HepG2 (cell line): ENCODE measurements at regions not wholly inside any gene's neighbourhood (a gene's known extent, or its start where the extent isn't known, plus 50 kb on each side); places are given as distances from the start of the nearest gene placed in this dataset.

ENCODE experiments used
- ATAC-seq: fragments of 200-7000 bp; cut with Tn5 transposase; 3 replicates; pipeline ENCODE4 v1.9.1; 2020; ENCODE audit warnings: mild to moderate bottlenecking, moderate library complexity
- BruUV-seq: library from RNA; stranded (reverse); fragments of 400-500 nt; replicated peaks from 2 replicates; lab custom pipeline; 2021; lab: Mats Ljungman, UMichigan
- CTCF ChIA-PET: fragments of 300-600 bp; formaldehyde crosslinking; extraction: SDS; loops from one replicate; lab custom pipeline; 2021; ENCODE audit warnings: low total read pairs, inconsistent platforms, low intra/inter-chr PET ratio; lab: Yijun Ruan, JAX
- POLR2A ChIA-PET: fragments of 350-600 bp; sonication (Branson Sonifier 250); formaldehyde crosslinking; loops from one replicate; lab custom pipeline; 2020; ENCODE audit warnings: antibody characterized with exemption, inconsistent platforms; lab: Yijun Ruan, JAX
- DNase-seq: peaks from one replicate; pipeline ENCODE4 v3.0.0-alpha.2; 2015; ENCODE audit warnings: low spot score
- FAIRE-seq: peaks from 3 replicates; lab custom pipeline; 2011; peaks lifted over from hg19 to GRCh38; lab: Jason Lieb, UNC
- H2AFZ ChIP-seq: one replicate; pipeline ENCODE4 v1.6.1; 2011; ENCODE audit warnings: low read length, inconsistent platforms
- H3K27ac ChIP-seq: fragments of 300-600 bp; 3 replicates; pipeline ENCODE4 v1.8.0; 2011; ENCODE audit warnings: mixed run types, mild to moderate bottlenecking, mixed read lengths, low read length, inconsistent platforms; ENCODE audit not compliant: insufficient read depth; ENCODE audit errors: extremely low read length
- H3K27me3 ChIP-seq, 2 experiments: fragments of 200-600 bp in 1 of 2; 2 replicates in 1 of 2; 3 replicates in 1 of 2; pipeline versions ENCODE4 v1.6.0 to v1.8.0; 2011; ENCODE audit warnings: low read length in 2 of 2, mild to moderate bottlenecking in 2 of 2, moderate library complexity in 2 of 2, inconsistent platforms in 1 of 2; ENCODE audit not compliant: insufficient read depth in 2 of 2, control insufficient read depth in 1 of 2
- H3K36me3 ChIP-seq, 2 experiments: fragments of 200-600 bp in 1 of 2; replicated peaks in 1 of 2; 2 replicates in 1 of 2; 3 replicates in 1 of 2; pipeline versions ENCODE4 v1.5.1 to v1.8.0; 2011; ENCODE audit warnings: low read length in 2 of 2, inconsistent platforms in 1 of 2; ENCODE audit not compliant: insufficient read depth in 2 of 2, control insufficient read depth in 1 of 2
- H3K4me1 ChIP-seq: 2 replicates; pipeline ENCODE4 v1.5.1; 2012; ENCODE audit warnings: low read length, inconsistent platforms; ENCODE audit not compliant: insufficient read depth
- H3K4me2 ChIP-seq: 2 replicates; pipeline ENCODE4 v1.6.0; 2011; ENCODE audit warnings: low read depth, low read length, inconsistent platforms
- H3K4me3 ChIP-seq, 3 experiments: fragments of 200-600 bp in 1 of 3; sonication (generic), shearing (Covaris generic) in 1 of 3; replicated peaks in 1 of 3; 2 replicates each; pipeline ENCODE4 v1.5.1; 2011 to 2016; ENCODE audit warnings: low read length in 3 of 3, inconsistent platforms in 2 of 3, low read depth in 2 of 3, mild to moderate bottlenecking in 2 of 3, control low read depth in 1 of 3, mixed read lengths in 1 of 3; ENCODE audit not compliant: insufficient read depth in 1 of 3
- H3K79me2 ChIP-seq: one replicate; pipeline ENCODE4 v1.6.1; 2011; ENCODE audit warnings: low read length, inconsistent platforms; ENCODE audit not compliant: insufficient read depth
- H3K9ac ChIP-seq: 2 replicates; pipeline ENCODE4 v1.6.0; 2011; ENCODE audit warnings: mild to moderate bottlenecking, low read depth, low read length, inconsistent platforms; ENCODE audit not compliant: insufficient read depth
- H3K9me3 ChIP-seq: 2 replicates; pipeline ENCODE4 v1.5.1; 2012; ENCODE audit warnings: mild to moderate bottlenecking, low read length
- H4K20me1 ChIP-seq: 2 replicates; pipeline ENCODE4 v1.6.0; 2011; ENCODE audit warnings: inconsistent platforms, mild to moderate bottlenecking, low read length, moderate library complexity; ENCODE audit not compliant: insufficient read depth
- AFF4 ChIP-seq: sonication (generic); formaldehyde crosslinking; IDR thresholded peaks from 2 replicates; pipeline ENCODE4 v1.4.0; 2020; ENCODE audit warnings: missing genetic modification reagents
- BORCS8-MEF2B ChIP-seq: sonication (generic); formaldehyde crosslinking; IDR thresholded peaks from 2 replicates; pipeline ENCODE4 v1.8.0; 2022; ENCODE audit warnings: mild to moderate bottlenecking, missing genetic modification reagents
- CTCF ChIP-seq: sonication (generic); formaldehyde crosslinking; IDR thresholded peaks from 2 replicates; pipeline ENCODE4 v1.5.0; 2020; ENCODE audit warnings: mild to moderate bottlenecking, missing genetic modification reagents, moderate library complexity
- MEIS1 ChIP-seq: sonication (generic); formaldehyde crosslinking; IDR thresholded peaks from 2 replicates; pipeline ENCODE4 v1.9.0; 2021; ENCODE audit warnings: mild to moderate bottlenecking, missing genetic modification reagents, moderate library complexity, borderline replicate concordance
- RAD21 ChIP-seq: fragments of 450-650 bp; formaldehyde crosslinking; IDR thresholded peaks from 2 replicates; pipeline ENCODE4 v1.5.0; 2020; ENCODE audit warnings: mild to moderate bottlenecking
- SMC3 ChIP-seq: IDR thresholded peaks from 2 replicates; pipeline ENCODE4 v1.6.1; 2011; ENCODE audit warnings: low read length, improper control_type of control experiment
- SP140L ChIP-seq: sonication (generic); formaldehyde crosslinking; IDR thresholded peaks from 2 replicates; pipeline ENCODE4 v1.4.0; 2020; ENCODE audit warnings: missing genetic modification reagents, borderline replicate concordance
- STAG1 ChIP-seq: sonication (generic); formaldehyde crosslinking; IDR thresholded peaks from 2 replicates; pipeline ENCODE4 v1.4.0; 2020; ENCODE audit warnings: missing genetic modification reagents
- ZFY ChIP-seq: sonication (generic); formaldehyde crosslinking; IDR thresholded peaks from 2 replicates; pipeline ENCODE4 v1.4.0; 2020; ENCODE audit warnings: missing genetic modification reagents
- ZNF251 ChIP-seq: sonication (generic); formaldehyde crosslinking; IDR thresholded peaks from 2 replicates; pipeline ENCODE4 v1.9.0; 2021; ENCODE audit warnings: mild to moderate bottlenecking, missing genetic modification reagents
- ZNF329 ChIP-seq: sonication (generic); formaldehyde crosslinking; IDR thresholded peaks from 2 replicates; pipeline ENCODE4 v1.9.0; 2021; ENCODE audit warnings: low read depth, mild to moderate bottlenecking, missing genetic modification reagents
- ZNF574 ChIP-seq: sonication (generic); formaldehyde crosslinking; IDR thresholded peaks from 2 replicates; pipeline ENCODE4 v1.4.0; 2020; ENCODE audit warnings: missing genetic modification reagents
- ZNF619 ChIP-seq: sonication (generic); formaldehyde crosslinking; IDR thresholded peaks from 2 replicates; pipeline ENCODE4 v1.4.0; 2020; ENCODE audit warnings: mild to moderate bottlenecking, missing genetic modification reagents
- ZNF792 ChIP-seq: IDR thresholded peaks from 2 replicates; pipeline ENCODE4 v1.6.1; 2016
- WGBS: methylation state at CpG from one replicate; pipeline ENCODE4 v1.1.6; 2017; ENCODE audit warnings: low lambda C conversion rate; 5-methylcytosine and 5-hydroxymethylcytosine counted together
- in situ Hi-C: cut with HindIII; loops from 2 replicates; pipeline ENCODE4 v1.10.0; 2017; ENCODE audit warnings: low pct_unique_long_range_greater_than_20kb; ENCODE audit not compliant: extremely low pct_ligation_motif_present
- intact Hi-C: fragments of 100-400 bp; cut with micrococcal nuclease; formaldehyde crosslinking; loops from one replicate; pipeline ENCODE4 v1.10.0; 2022; ENCODE audit not compliant: unreplicated experiment

GRCh38 chr10:61834519-61834918 is 67.0 kb upstream of the ARID5B start (continued):
- TF ChIP-seq AFF4, result no peak
- no peak for TF ChIP-seq ZNF619 (CRISPR knock-in tag)
- TF ChIP-seq ZNF329 (CRISPR knock-in tag), result no peak
- TF ChIP-seq MEIS1 (CRISPR knock-in tag), result no peak
- TF ChIP-seq ZNF792 (CRISPR knock-in tag), result no peak
- no peak for TF ChIP-seq BORCS8-MEF2B (CRISPR knock-in tag)
- no peak for TF ChIP-seq SP140L (CRISPR knock-in tag)

GRCh38 chr10:61835069-61835945 is 66.2 kb upstream of the ARID5B start:
- H3K79me2 ChIP-seq, result no peaks in the 10 kb centered on the region
- H3K9me3 ChIP-seq, result no peaks in the 10 kb centered on the region
- H3K4me1 ChIP-seq, result peaks cover 66% of the 10 kb centered on the region
- ChIA-PET CTCF (interaction anchor here (1.6 to 2.6 kb wide), 2 partner anchors 84 to 85 kb away, joined by 7 to 9 read pairs; no protein-coding TSS in a partner anchor), POLR2A (no interaction called here)
- no peak for FAIRE-seq
- H2AFZ ChIP-seq, result no peak overlapping the region
- H3K36me3 ChIP-seq, result no peaks in the 10 kb centered on the region
- peak; percentile 39; the same call in 1 of the 3 replicates for ATAC-seq
- no peak overlapping the region for H3K27ac ChIP-seq
- no peak overlapping the region for H3K9ac ChIP-seq
- intact Hi-C loops (loop anchor here (1.0 to 10.0 kb wide), 5 partner anchors 84 to 1021 kb away; partner anchors contain the start of gene RTKN2), in situ Hi-C loops (loop anchor here (5.0 kb wide), 1 partner anchor 83 kb away; no protein-coding TSS in a partner anchor)
- DNase-seq, result peak; percentile 44
- H3K4me2 ChIP-seq, result no peak overlapping the region
- 66% methylated on average over 8 of the region's 8 CpGs for WGBS
- H4K20me1 ChIP-seq, result no peaks in the 10 kb centered on the region
- H3K27me3 ChIP-seq, result no peaks in the 10 kb centered on the region; a peak in 1 of 5 replicates
- BruUV-seq, result no TSS peak
- no peak overlapping the region for H3K4me3 ChIP-seq
- peak; percentile 58 for TF ChIP-seq RAD21 (CRISPR knock-in tag)
- TF ChIP-seq CTCF (CRISPR knock-in tag), result peak; percentile 61
- TF ChIP-seq SMC3, result peak; percentile 45; the same call in 1 of the 2 replicates
- TF ChIP-seq ZFY (CRISPR knock-in tag), result peak; percentile 26; the same call in 1 of the 2 replicates
- no peak for TF ChIP-seq ZNF251
- no peak for TF ChIP-seq ZNF574 (CRISPR knock-in tag)
- peak; percentile 71 for TF ChIP-seq STAG1 (CRISPR knock-in tag)
